ENCODE measurements at regions not wholly inside any gene's neighbourhood (a gene's known extent, or its start where the extent isn't known, plus 50 kb on each side); places are given as distances from the start of the nearest gene placed in this dataset.

- no peak for TF ChIP-seq CTCF (IDR thresholded peaks at IDR 0.05)
- TF ChIP-seq POLR2AphosphoS5 (IDR thresholded peaks at IDR 0.05), result no peak
- TF ChIP-seq POLR2A (IDR thresholded peaks at IDR 0.05), result no peak
- no peak for TF ChIP-seq EP300 (IDR thresholded peaks at IDR 0.05)
These were observed 60.0 kb upstream of the LAPTM5 start for GRCh38 chr1:30817548-30817947.

Measured in sigmoid colon (tissue), 4 donors.